ENCODE measurements at regions not wholly inside any gene's neighbourhood (a gene's known extent, or its start where the extent isn't known, plus 50 kb on each side); places are given as distances from the start of the nearest gene placed in this dataset.

DNA sequence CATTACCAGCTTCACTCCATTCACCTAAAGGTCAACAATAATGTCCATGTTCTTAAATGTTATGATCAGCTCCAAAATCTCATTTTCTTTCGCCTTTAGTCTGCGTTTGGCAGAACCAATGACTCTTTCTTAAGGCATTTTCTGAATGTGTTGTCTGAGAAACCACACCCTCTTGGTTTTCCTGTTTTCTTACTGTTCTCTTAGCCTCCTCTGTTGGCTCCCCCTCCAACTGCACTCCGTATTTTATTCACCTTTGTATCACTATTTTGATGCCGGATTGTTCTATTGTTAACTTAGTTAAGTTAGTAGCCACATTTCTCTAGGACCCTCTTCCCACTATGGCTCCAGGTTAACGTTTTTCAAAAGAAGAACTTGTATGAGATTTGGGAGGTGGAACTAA lies 185.6 kb downstream of the DMAC1 start:
- Histone ChIP-seq H3K4me2 (ENCODE audit: low read length) (no peak overlapping the region), H3K9ac (ENCODE audit: low read length) (no peak overlapping the region), H3K27me3 (ENCODE audit: insufficient read depth, low read length) (no peaks in the 10 kb centered on the region), H3K27ac (ENCODE audit: low read depth, low read length, poor library complexity, severe bottlenecking) (no peak overlapping the region), H3K79me2 (ENCODE audit: insufficient read depth, low read length) (no peaks in the 10 kb centered on the region), H3K4me1 (ENCODE audit: insufficient read depth, low read length, severe bottlenecking) (no peaks in the 10 kb centered on the region), H2AFZ (ENCODE audit: low read length) (no peak overlapping the region), H3K9me2 (ENCODE audit: low read depth, low read length) (no peaks in the 10 kb centered on the region), H3K4me3 (ENCODE audit: low read depth, low read length, poor library complexity, severe bottlenecking) (no peak overlapping the region), H3K9me3 (ENCODE audit: low read length) (no peaks in the 10 kb centered on the region), H3F3A (ENCODE audit: insufficient read depth, low read length) (no peaks in the 10 kb centered on the region), H4K20me1 (ENCODE audit: insufficient read depth, low read length) (no peaks in the 10 kb centered on the region), H3K36me3 (ENCODE audit: insufficient read depth, low read length) (no peaks in the 10 kb centered on the region)
- TF ChIP-seq CTCF (IDR thresholded peaks at IDR 0.05; ENCODE audit: low read length) (no peak), EZH2 (IDR thresholded peaks at IDR 0.05; ENCODE audit: borderline replicate concordance, low read length) (no peak)

GRCh38 chr9:7608261-7608660 lies 191.3 kb downstream of the DMAC1 start:
- no peaks in the 10 kb centered on the region for H4K20me1 ChIP-seq (ENCODE audit: insufficient read depth, low read length)
- H3K36me3 ChIP-seq (ENCODE audit: insufficient read depth, low read length): no peaks in the 10 kb centered on the region
- H3K27me3 ChIP-seq (ENCODE audit: insufficient read depth, low read length): no peaks in the 10 kb centered on the region
- no peak overlapping the region for H2AFZ ChIP-seq (ENCODE audit: low read length)
- H3K9ac ChIP-seq (ENCODE audit: low read length): no peak overlapping the region
- H3F3A ChIP-seq (ENCODE audit: insufficient read depth, low read length): no peaks in the 10 kb centered on the region
- no peaks in the 10 kb centered on the region for H3K9me3 ChIP-seq (ENCODE audit: low read length)
- H3K79me2 ChIP-seq (ENCODE audit: insufficient read depth, low read length): no peaks in the 10 kb centered on the region
- H3K9me2 ChIP-seq (ENCODE audit: low read depth, low read length): no peaks in the 10 kb centered on the region
- TF ChIP-seq EZH2 (IDR thresholded peaks at IDR 0.05; ENCODE audit: borderline replicate concordance, low read length) (no peak), CTCF (IDR thresholded peaks at IDR 0.05; ENCODE audit: low read length) (no peak)
- H3K27ac ChIP-seq (ENCODE audit: low read depth, low read length, poor library complexity, severe bottlenecking): no peak overlapping the region
- no peak overlapping the region for H3K4me2 ChIP-seq (ENCODE audit: low read length)
- no peaks in the 10 kb centered on the region for H3K4me1 ChIP-seq (ENCODE audit: insufficient read depth, low read length, severe bottlenecking)
- H3K4me3 ChIP-seq (ENCODE audit: low read depth, low read length, poor library complexity, severe bottlenecking): no peak overlapping the region

GRCh38 chr9:7607421-7607820 lies 192.2 kb downstream of the DMAC1 start:
- Histone ChIP-seq H3F3A (ENCODE audit: insufficient read depth, low read length) (no peaks in the 10 kb centered on the region), H3K4me3 (ENCODE audit: low read depth, low read length, poor library complexity, severe bottlenecking) (no peak overlapping the region), H3K27ac (ENCODE audit: low read depth, low read length, poor library complexity, severe bottlenecking) (no peak overlapping the region), H3K36me3 (ENCODE audit: insufficient read depth, low read length) (no peaks in the 10 kb centered on the region), H3K27me3 (ENCODE audit: insufficient read depth, low read length) (no peaks in the 10 kb centered on the region), H3K9ac (ENCODE audit: low read length) (no peak overlapping the region), H3K9me3 (ENCODE audit: low read length) (no peaks in the 10 kb centered on the region), H3K4me2 (ENCODE audit: low read length) (no peak overlapping the region), H3K4me1 (ENCODE audit: insufficient read depth, low read length, severe bottlenecking) (no peaks in the 10 kb centered on the region), H4K20me1 (ENCODE audit: insufficient read depth, low read length) (no peaks in the 10 kb centered on the region), H2AFZ (ENCODE audit: low read length) (no peak overlapping the region), H3K79me2 (ENCODE audit: insufficient read depth, low read length) (no peaks in the 10 kb centered on the region), H3K9me2 (ENCODE audit: low read depth, low read length) (no peaks in the 10 kb centered on the region)
- TF ChIP-seq EZH2 (IDR thresholded peaks at IDR 0.05; ENCODE audit: borderline replicate concordance, low read length) (no peak), CTCF (IDR thresholded peaks at IDR 0.05; ENCODE audit: low read length) (no peak)
